ENCODE measurements at regions not wholly inside any gene's neighbourhood (a gene's known extent, or its start where the extent isn't known, plus 50 kb on each side); places are given as distances from the start of the nearest gene placed in this dataset.
"Not testable (repeated sequence)": the region's sequence is repeated elsewhere in the genome, so short reads cannot be mapped to it uniquely, and the experiment has no call there.

DNA sequence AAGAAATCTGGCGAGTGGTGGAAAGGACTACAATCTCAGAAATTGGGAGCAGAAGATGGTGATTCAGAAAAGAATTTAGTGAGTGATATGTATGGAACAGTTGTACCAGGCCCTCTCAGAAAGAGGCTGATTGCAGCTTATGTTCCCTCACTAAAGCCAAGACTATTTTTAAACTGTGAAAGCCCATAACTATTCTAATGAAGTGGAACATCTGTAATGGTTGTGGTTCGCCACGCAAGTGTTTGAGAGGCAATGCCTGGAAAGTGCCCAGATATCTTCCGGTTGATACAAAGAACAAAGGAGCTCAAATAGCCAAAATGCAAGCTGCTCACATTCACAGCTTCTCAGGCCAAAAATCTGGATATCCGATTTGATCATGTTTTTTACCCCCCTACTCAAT lies 1250.7 kb downstream of the RAPGEF2 start:
- Histone ChIP-seq H3K79me2 (ENCODE audit: low read length) (no peaks in the 10 kb centered on the region), H3K9me3 (replicated peaks; ENCODE audit: insufficient read depth, low read length) (no peaks in the 10 kb centered on the region), H3K9ac (ENCODE audit: low read length) (no peak overlapping the region), H3K4me3 (ENCODE audit: low read length) (no peak overlapping the region), H3F3A (ENCODE audit: insufficient read depth, low read length) (no peaks in the 10 kb centered on the region), H2AFZ (ENCODE audit: low read length) (no peak overlapping the region), H4K20me1 (ENCODE audit: insufficient read depth, low read length) (no peaks in the 10 kb centered on the region), H3K36me3 (replicated peaks; ENCODE audit: insufficient read depth, low read length) (no peaks in the 10 kb centered on the region), H3K4me1 (ENCODE audit: low read length) (no peaks in the 10 kb centered on the region), H3K27ac (ENCODE audit: low read length) (no peak overlapping the region), H3K27me3 (replicated peaks; ENCODE audit: insufficient read depth, low read length) (no peaks in the 10 kb centered on the region), H3K9me2 (replicated peaks; ENCODE audit: insufficient read depth, low read length) (no peaks in the 10 kb centered on the region), H3K4me2 (ENCODE audit: low read depth, low read length) (no peak overlapping the region)
- TF ChIP-seq EZH2 (optimal IDR thresholded peaks at IDR 0.05; ENCODE audit: low read depth, low read length), result no peak
- TF ChIP-seq, protein P1, sequence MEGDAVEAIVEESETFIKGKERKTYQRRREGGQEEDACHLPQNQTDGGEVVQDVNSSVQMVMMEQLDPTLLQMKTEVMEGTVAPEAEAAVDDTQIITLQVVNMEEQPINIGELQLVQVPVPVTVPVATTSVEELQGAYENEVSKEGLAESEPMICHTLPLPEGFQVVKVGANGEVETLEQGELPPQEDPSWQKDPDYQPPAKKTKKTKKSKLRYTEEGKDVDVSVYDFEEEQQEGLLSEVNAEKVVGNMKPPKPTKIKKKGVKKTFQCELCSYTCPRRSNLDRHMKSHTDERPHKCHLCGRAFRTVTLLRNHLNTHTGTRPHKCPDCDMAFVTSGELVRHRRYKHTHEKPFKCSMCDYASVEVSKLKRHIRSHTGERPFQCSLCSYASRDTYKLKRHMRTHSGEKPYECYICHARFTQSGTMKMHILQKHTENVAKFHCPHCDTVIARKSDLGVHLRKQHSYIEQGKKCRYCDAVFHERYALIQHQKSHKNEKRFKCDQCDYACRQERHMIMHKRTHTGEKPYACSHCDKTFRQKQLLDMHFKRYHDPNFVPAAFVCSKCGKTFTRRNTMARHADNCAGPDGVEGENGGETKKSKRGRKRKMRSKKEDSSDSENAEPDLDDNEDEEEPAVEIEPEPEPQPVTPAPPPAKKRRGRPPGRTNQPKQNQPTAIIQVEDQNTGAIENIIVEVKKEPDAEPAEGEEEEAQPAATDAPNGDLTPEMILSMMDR (IDR thresholded peaks at IDR 0.05; ENCODE audit: low read length), result no peak
- TF ChIP-seq EZH2phosphoT487 (IDR thresholded peaks at IDR 0.05; ENCODE audit: low read length), result no peak
- DNase-seq, result peak; percentile 46

DNA sequence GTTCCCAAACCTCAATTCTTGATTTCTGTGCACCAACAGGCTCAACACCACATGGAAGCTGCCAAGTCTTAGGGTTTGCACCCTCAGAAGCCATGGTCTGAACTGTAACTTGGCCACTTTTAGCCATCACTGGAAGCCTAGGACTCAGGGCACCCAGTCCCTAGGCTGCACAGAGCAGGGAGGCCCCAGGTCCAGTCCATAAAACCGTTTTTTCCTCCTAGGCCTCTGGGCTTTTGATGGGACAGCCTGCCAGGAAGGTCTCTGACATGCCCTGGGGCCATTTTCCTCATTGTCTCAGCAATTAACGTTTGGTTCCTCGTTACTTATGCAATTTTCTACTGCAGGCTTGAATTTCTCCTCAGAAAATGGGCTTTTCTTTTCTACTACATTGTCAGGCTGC lies 1259.6 kb downstream of the RAPGEF2 start:
- TF ChIP-seq EZH2phosphoT487 (IDR thresholded peaks at IDR 0.05; ENCODE audit: low read length) (no peak), EZH2 (optimal IDR thresholded peaks at IDR 0.05; ENCODE audit: low read depth, low read length) (no peak)
- TF ChIP-seq, protein P1 (IDR thresholded peaks at IDR 0.05; ENCODE audit: low read length), result no peak
- Histone ChIP-seq H3K27ac (ENCODE audit: low read length) (no peak overlapping the region), H3K4me2 (ENCODE audit: low read depth, low read length) (no peak overlapping the region), H3K27me3 (replicated peaks; ENCODE audit: insufficient read depth, low read length) (no peaks in the 10 kb centered on the region), H3K4me1 (ENCODE audit: low read length) (no peaks in the 10 kb centered on the region), H3F3A (ENCODE audit: insufficient read depth, low read length) (no peaks in the 10 kb centered on the region), H3K36me3 (replicated peaks; ENCODE audit: insufficient read depth, low read length) (no peaks in the 10 kb centered on the region), H3K9me2 (replicated peaks; ENCODE audit: insufficient read depth, low read length) (no peaks in the 10 kb centered on the region), H2AFZ (ENCODE audit: low read length) (no peak overlapping the region), H3K9ac (ENCODE audit: low read length) (no peak overlapping the region), H3K9me3 (replicated peaks; ENCODE audit: insufficient read depth, low read length) (no peaks in the 10 kb centered on the region; the same call in 1 of the 2 replicates), H3K79me2 (ENCODE audit: low read length) (no peaks in the 10 kb centered on the region), H4K20me1 (ENCODE audit: insufficient read depth, low read length) (no peaks in the 10 kb centered on the region), H3K4me3 (ENCODE audit: low read length) (no peak overlapping the region)
- no peak for DNase-seq

DNA sequence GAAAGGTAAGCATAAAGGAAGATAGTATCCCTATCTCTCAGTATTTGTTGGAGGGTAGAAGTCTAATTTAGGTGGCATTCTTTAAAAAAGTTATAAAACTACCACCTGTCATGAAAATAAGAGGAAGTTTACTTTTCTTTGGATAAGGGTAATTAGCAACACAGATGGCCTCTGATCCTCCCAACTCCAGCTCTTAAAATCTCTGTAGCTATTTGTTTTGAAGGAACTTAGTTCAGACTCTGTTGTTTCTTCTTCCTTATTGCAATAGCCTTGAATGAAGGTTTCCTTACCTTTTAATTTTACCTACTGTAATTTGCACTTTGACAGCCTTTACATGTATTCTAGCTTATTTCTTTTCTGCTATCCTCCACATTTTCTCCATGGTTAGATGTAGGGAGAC lies 1261.3 kb downstream of the RAPGEF2 start:
- no peaks in the 10 kb centered on the region for H3F3A ChIP-seq (ENCODE audit: insufficient read depth, low read length)
- H3K27ac ChIP-seq (ENCODE audit: low read length), result no peak overlapping the region
- no peaks in the 10 kb centered on the region for H3K27me3 ChIP-seq (replicated peaks; ENCODE audit: insufficient read depth, low read length)
- H2AFZ ChIP-seq (ENCODE audit: low read length), result no peak overlapping the region
- no peaks in the 10 kb centered on the region for H3K79me2 ChIP-seq (ENCODE audit: low read length)
- no peaks in the 10 kb centered on the region for H3K4me1 ChIP-seq (ENCODE audit: low read length)
- H3K9ac ChIP-seq (ENCODE audit: low read length), result no peak overlapping the region
- no peaks in the 10 kb centered on the region for H3K36me3 ChIP-seq (replicated peaks; ENCODE audit: insufficient read depth, low read length)
- TF ChIP-seq, protein P1 (IDR thresholded peaks at IDR 0.05; ENCODE audit: low read length), result no peak
- TF ChIP-seq EZH2phosphoT487 (IDR thresholded peaks at IDR 0.05; ENCODE audit: low read length), result no peak
- no peak for TF ChIP-seq EZH2 (optimal IDR thresholded peaks at IDR 0.05; ENCODE audit: low read depth, low read length)
- no peaks in the 10 kb centered on the region for H3K9me2 ChIP-seq (replicated peaks; ENCODE audit: insufficient read depth, low read length)
- H3K4me3 ChIP-seq (ENCODE audit: low read length), result no peak overlapping the region
- no peaks in the 10 kb centered on the region; the same call in 1 of the 2 replicates for H3K9me3 ChIP-seq (replicated peaks; ENCODE audit: insufficient read depth, low read length)
- no peaks in the 10 kb centered on the region for H4K20me1 ChIP-seq (ENCODE audit: insufficient read depth, low read length)
- no peak for DNase-seq
- no peak overlapping the region for H3K4me2 ChIP-seq (ENCODE audit: low read depth, low read length)

DNA sequence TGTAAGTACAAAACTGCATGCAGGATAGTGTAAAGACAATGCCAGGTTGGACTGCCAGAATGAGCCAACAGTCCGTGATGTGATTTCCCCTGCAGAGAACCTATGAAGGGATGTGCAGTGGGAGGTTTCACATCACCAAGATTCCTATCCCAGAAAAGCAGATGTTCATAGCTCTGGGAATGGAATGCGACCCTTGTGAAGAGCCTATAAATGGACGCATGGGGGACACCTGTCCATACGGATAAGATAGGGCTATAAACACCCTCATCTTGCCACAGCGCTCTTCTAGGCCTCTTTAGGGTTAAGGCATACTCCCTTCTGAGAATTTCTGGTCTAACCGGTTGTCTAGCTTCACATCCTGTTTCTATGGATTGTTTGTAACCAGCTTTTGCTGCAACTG lies 1261.8 kb downstream of the RAPGEF2 start:
- H3K9ac ChIP-seq (ENCODE audit: low read length); H3K9me3 ChIP-seq (replicated peaks; ENCODE audit: insufficient read depth, low read length); H2AFZ ChIP-seq (ENCODE audit: low read length); H3F3A ChIP-seq (ENCODE audit: insufficient read depth, low read length); H3K27me3 ChIP-seq (replicated peaks; ENCODE audit: insufficient read depth, low read length); H3K4me2 ChIP-seq (ENCODE audit: low read depth, low read length); DNase-seq; H3K36me3 ChIP-seq (replicated peaks; ENCODE audit: insufficient read depth, low read length); H3K4me1 ChIP-seq (ENCODE audit: low read length); H3K27ac ChIP-seq (ENCODE audit: low read length); H3K9me2 ChIP-seq (replicated peaks; ENCODE audit: insufficient read depth, low read length); H3K4me3 ChIP-seq (ENCODE audit: low read length); H4K20me1 ChIP-seq (ENCODE audit: insufficient read depth, low read length); H3K79me2 ChIP-seq (ENCODE audit: low read length): not testable (repeated sequence)

DNA sequence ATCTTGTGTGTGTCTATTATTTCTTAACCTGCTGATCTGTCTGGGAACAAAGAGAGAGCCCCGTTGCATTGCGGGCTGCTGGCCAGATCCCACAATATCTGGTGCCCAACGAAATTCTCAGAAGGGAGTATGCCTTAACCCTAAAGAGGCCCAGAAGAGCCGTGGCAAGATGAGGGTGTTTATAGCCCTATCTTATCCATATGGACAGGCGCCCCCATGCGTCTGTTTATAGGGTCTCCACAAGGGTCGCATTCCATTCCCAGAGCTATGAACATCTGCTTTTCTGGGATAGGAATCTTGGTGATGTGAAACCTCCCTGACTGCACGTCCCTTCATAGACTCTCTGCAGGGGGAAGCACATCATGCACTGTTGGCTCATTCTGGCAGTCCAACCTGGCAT lies 1262.5 kb downstream of the RAPGEF2 start:
- not testable (repeated sequence) for H3K4me3 ChIP-seq (ENCODE audit: low read length); H3K9me3 ChIP-seq (replicated peaks; ENCODE audit: insufficient read depth, low read length); H3K4me1 ChIP-seq (ENCODE audit: low read length); H3K4me2 ChIP-seq (ENCODE audit: low read depth, low read length); H3F3A ChIP-seq (ENCODE audit: insufficient read depth, low read length); DNase-seq; H3K27me3 ChIP-seq (replicated peaks; ENCODE audit: insufficient read depth, low read length); H3K36me3 ChIP-seq (replicated peaks; ENCODE audit: insufficient read depth, low read length); H3K79me2 ChIP-seq (ENCODE audit: low read length); H3K9me2 ChIP-seq (replicated peaks; ENCODE audit: insufficient read depth, low read length); H3K27ac ChIP-seq (ENCODE audit: low read length); H2AFZ ChIP-seq (ENCODE audit: low read length); H3K9ac ChIP-seq (ENCODE audit: low read length); H4K20me1 ChIP-seq (ENCODE audit: insufficient read depth, low read length)

Data from MM.1S (cell line).